ENCODE measurements at regions not wholly inside any gene's neighbourhood (a gene's known extent, or its start where the extent isn't known, plus 50 kb on each side); places are given as distances from the start of the nearest gene placed in this dataset.

DNA sequence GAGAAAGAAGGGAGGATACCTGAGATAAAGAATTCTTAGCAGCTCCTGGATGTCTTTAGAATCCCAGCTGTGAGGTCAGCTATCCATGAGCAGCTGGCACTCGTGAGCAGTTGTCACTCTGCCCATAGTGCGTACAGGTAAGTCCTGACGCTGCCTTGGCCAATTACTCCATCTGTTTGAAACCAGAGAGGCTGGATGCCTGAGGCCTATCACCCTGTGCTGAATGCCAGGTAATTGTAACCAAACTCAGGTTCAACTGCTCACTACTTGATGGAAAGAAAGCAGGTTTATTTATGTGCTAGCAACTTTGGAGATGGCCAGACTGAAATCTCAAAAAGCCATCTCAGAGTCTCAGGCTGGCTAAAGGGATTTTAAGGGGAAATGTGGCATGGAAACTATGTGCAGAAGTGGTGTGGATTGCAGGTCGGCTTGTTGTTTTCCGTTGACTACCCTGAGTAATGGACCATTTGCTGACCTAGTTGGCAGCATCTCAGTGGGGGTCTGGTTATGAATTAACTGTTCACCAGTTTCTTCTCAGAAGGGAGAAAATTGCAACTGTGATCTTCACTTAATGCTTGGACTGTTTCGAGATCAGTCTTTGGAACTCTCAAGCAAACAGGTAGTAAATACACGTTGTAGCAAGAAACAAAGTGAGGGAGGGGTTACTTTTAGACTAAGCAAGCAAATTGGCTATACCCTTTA is 1614.0 kb upstream of the PCDH10 start:
- TF ChIP-seq BHLHE40 (IDR thresholded peaks at IDR 0.05; ENCODE audit: borderline replicate concordance): no peak
- no peak for TF ChIP-seq ZNF384 (IDR thresholded peaks at IDR 0.05)
- no peak for TF ChIP-seq ARNT (IDR thresholded peaks at IDR 0.05)
- no peak for TF ChIP-seq L3MBTL2 (conservative IDR thresholded peaks at IDR 0.05)
- TF ChIP-seq SUZ12 (IDR thresholded peaks at IDR 0.05): no peak
- TF ChIP-seq, protein P1, sequence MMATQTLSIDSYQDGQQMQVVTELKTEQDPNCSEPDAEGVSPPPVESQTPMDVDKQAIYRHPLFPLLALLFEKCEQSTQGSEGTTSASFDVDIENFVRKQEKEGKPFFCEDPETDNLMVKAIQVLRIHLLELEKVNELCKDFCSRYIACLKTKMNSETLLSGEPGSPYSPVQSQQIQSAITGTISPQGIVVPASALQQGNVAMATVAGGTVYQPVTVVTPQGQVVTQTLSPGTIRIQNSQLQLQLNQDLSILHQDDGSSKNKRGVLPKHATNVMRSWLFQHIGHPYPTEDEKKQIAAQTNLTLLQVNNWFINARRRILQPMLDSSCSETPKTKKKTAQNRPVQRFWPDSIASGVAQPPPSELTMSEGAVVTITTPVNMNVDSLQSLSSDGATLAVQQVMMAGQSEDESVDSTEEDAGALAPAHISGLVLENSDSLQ (IDR thresholded peaks at IDR 0.05): no peak

Measured in HEK293T (cell line).